ENCODE measurements at regions not wholly inside any gene's neighbourhood (a gene's known extent, or its start where the extent isn't known, plus 50 kb on each side); places are given as distances from the start of the nearest gene placed in this dataset.
A peak's percentile ranks its signal among the peaks of the same experiment; 100 is the strongest.

- Mint-ChIP-seq H3K36me3 (ENCODE audit: insufficient read depth) (no peaks in the 10 kb centered on the region), H3K27me3 (peaks cover 8% of the 10 kb centered on the region), H3K9me3 (ENCODE audit: low read depth) (no peaks in the 10 kb centered on the region), H3K4me1 (ENCODE audit: low read depth) (peaks cover 32% of the 10 kb centered on the region), H3K4me3 (ENCODE audit: low read depth) (no peak overlapping the region), H3K27ac (peak overlapping the region; percentile 16)
- no peak for DNase-seq (ENCODE audit: low spot score, unreplicated experiment)
- TF ChIP-seq CTCF (IDR thresholded peaks at IDR 0.05; ENCODE audit: unreplicated experiment), result no peak
These were observed 522.5 kb downstream of the CD83 start for GRCh38 chr6:14639983-14640599.

- H3K4me1 Mint-ChIP-seq (ENCODE audit: low read depth), result peaks cover 33% of the 10 kb centered on the region
- no peak overlapping the region for H3K27ac Mint-ChIP-seq
- no peak for DNase-seq (ENCODE audit: low spot score, unreplicated experiment)
- no peaks in the 10 kb centered on the region for H3K9me3 Mint-ChIP-seq (ENCODE audit: low read depth)
- no peak overlapping the region for H3K4me3 Mint-ChIP-seq (ENCODE audit: low read depth)
- H3K36me3 Mint-ChIP-seq (ENCODE audit: insufficient read depth), result no peaks in the 10 kb centered on the region
- TF ChIP-seq CTCF (IDR thresholded peaks at IDR 0.05; ENCODE audit: unreplicated experiment), result no peak
- H3K27me3 Mint-ChIP-seq, result peaks cover 8% of the 10 kb centered on the region
These were observed 523.1 kb downstream of the CD83 start for GRCh38 chr6:14640631-14641030.

- Mint-ChIP-seq H3K27me3 (peaks cover 8% of the 10 kb centered on the region), H3K36me3 (ENCODE audit: insufficient read depth) (no peaks in the 10 kb centered on the region), H3K27ac (no peak overlapping the region), H3K4me3 (ENCODE audit: low read depth) (no peak overlapping the region), H3K9me3 (ENCODE audit: low read depth) (no peaks in the 10 kb centered on the region), H3K4me1 (ENCODE audit: low read depth) (peaks cover 34% of the 10 kb centered on the region)
- TF ChIP-seq CTCF (IDR thresholded peaks at IDR 0.05; ENCODE audit: unreplicated experiment), result no peak
- DNase-seq (ENCODE audit: low spot score, unreplicated experiment), result no peak
These were observed 524.0 kb downstream of the CD83 start for GRCh38 chr6:14641423-14642135.

- Mint-ChIP-seq H3K27ac (no peak overlapping the region), H3K9me3 (ENCODE audit: low read depth) (no peaks in the 10 kb centered on the region), H3K4me1 (ENCODE audit: low read depth) (peaks cover 34% of the 10 kb centered on the region), H3K36me3 (ENCODE audit: insufficient read depth) (no peaks in the 10 kb centered on the region), H3K27me3 (peaks cover 8% of the 10 kb centered on the region), H3K4me3 (ENCODE audit: low read depth) (no peak overlapping the region)
- no peak for TF ChIP-seq CTCF (IDR thresholded peaks at IDR 0.05; ENCODE audit: unreplicated experiment)
- DNase-seq (ENCODE audit: low spot score, unreplicated experiment), result no peak
These were observed 524.5 kb downstream of the CD83 start for GRCh38 chr6:14642136-14642505.

GRCh38 chr6:14642842-14643241, 525.3 kb downstream of the CD83 start:
- H3K27ac Mint-ChIP-seq, result no peak overlapping the region
- peaks cover 8% of the 10 kb centered on the region for H3K27me3 Mint-ChIP-seq
- no peaks in the 10 kb centered on the region for H3K36me3 Mint-ChIP-seq (ENCODE audit: insufficient read depth)
- no peak for TF ChIP-seq CTCF (IDR thresholded peaks at IDR 0.05; ENCODE audit: unreplicated experiment)
- no peak overlapping the region for H3K4me3 Mint-ChIP-seq (ENCODE audit: low read depth)
- H3K9me3 Mint-ChIP-seq (ENCODE audit: low read depth), result no peaks in the 10 kb centered on the region
- peaks cover 34% of the 10 kb centered on the region for H3K4me1 Mint-ChIP-seq (ENCODE audit: low read depth)
- no peak for DNase-seq (ENCODE audit: low spot score, unreplicated experiment)

Data from progenitor cell of endocrine pancreas (in vitro differentiated cells).